Fibroblast of lung (primary cell): ENCODE measurements at regions not wholly inside any gene's neighbourhood (a gene's known extent, or its start where the extent isn't known, plus 50 kb on each side); places are given as distances from the start of the nearest gene placed in this dataset.
"Not testable (repeated sequence)": the region's sequence is repeated elsewhere in the genome, so short reads cannot be mapped to it uniquely, and the experiment has no call there.

ENCODE experiments used
- DNase-seq, 2 donors: peaks; one replicate each; pipeline versions ENCODE4 v3.0.0 to v3.0.0-alpha.2; 2010; ENCODE audit warnings: low read depth in 2 of 2
- H2AFZ ChIP-seq: 2 replicates; pipeline ENCODE4 v1.5.1; 2012; ENCODE audit warnings: low read length, control low read depth, inconsistent platforms
- H3K27ac ChIP-seq: 2 replicates; pipeline ENCODE4 v1.5.1; 2011; ENCODE audit warnings: low read length, control low read depth; ENCODE audit not compliant: insufficient read depth
- H3K27me3 ChIP-seq: 2 replicates; pipeline ENCODE4 v1.5.1; 2011; ENCODE audit warnings: mild to moderate bottlenecking, low read length; ENCODE audit not compliant: control insufficient read depth, insufficient read depth
- H3K36me3 ChIP-seq: 2 replicates; pipeline ENCODE4 v1.5.1; 2011; ENCODE audit warnings: low read length; ENCODE audit not compliant: control insufficient read depth, insufficient read depth
- H3K4me1 ChIP-seq: 2 replicates; pipeline ENCODE4 v1.5.1; 2011; ENCODE audit warnings: low read length; ENCODE audit not compliant: control insufficient read depth, insufficient read depth; ENCODE audit errors: extremely low read depth
- H3K4me2 ChIP-seq: 2 replicates; pipeline ENCODE4 v1.5.1; 2011; ENCODE audit warnings: low read length, control low read depth; ENCODE audit not compliant: insufficient read depth; ENCODE audit errors: extremely low read depth
- H3K4me3 ChIP-seq, 4 experiments: fragments of 200-600 bp in 1 of 4; sonication (generic) in 1 of 4; replicated peaks in 1 of 4; 2 replicates each; pipeline ENCODE4 v1.5.1; 2011 to 2016; ENCODE audit warnings: low read length in 4 of 4, low read depth in 3 of 4, mild to moderate bottlenecking in 3 of 4, control low read depth in 2 of 4, inconsistent platforms in 1 of 4, mixed read lengths in 1 of 4; ENCODE audit not compliant: insufficient read depth in 1 of 4; ENCODE audit errors: control extremely low read depth in 1 of 4
- H3K79me2 ChIP-seq: 2 replicates; pipeline ENCODE4 v1.5.1; 2012; ENCODE audit warnings: mild to moderate bottlenecking, low read length, inconsistent platforms; ENCODE audit not compliant: control insufficient read depth, insufficient read depth
- H3K9ac ChIP-seq: 2 replicates; pipeline ENCODE4 v1.5.1; 2011; ENCODE audit warnings: mild to moderate bottlenecking, low read length, control low read depth; ENCODE audit not compliant: insufficient read depth
- H3K9me3 ChIP-seq: 2 replicates; pipeline ENCODE4 v1.5.1; 2012; ENCODE audit warnings: low read depth, low read length; ENCODE audit not compliant: control insufficient read depth, insufficient read depth
- H4K20me1 ChIP-seq: 2 replicates; pipeline ENCODE4 v1.5.1; 2011; ENCODE audit warnings: low read length; ENCODE audit not compliant: control insufficient read depth, insufficient read depth; ENCODE audit errors: extremely low read depth
- EZH2 ChIP-seq: IDR thresholded peaks from 2 replicates; pipeline ENCODE4 v1.5.1; 2012; ENCODE audit warnings: low read length, control low read depth, mild to moderate bottlenecking; ENCODE audit errors: missing control alignments
- TF ChIP-seq, protein P1 (sequence below), 2 donors: IDR thresholded peaks in 1 of 2; conservative IDR thresholded peaks in 1 of 2; 1 replicate in 1 of 2; 2 replicates in 1 of 2; pipeline ENCODE4 v1.5.1; 2011 to 2012; ENCODE audit warnings: low read length in 2 of 2, control low read depth in 1 of 2, inconsistent platforms in 1 of 2, low read depth in 1 of 2, mild to moderate bottlenecking in 1 of 2

DNA sequence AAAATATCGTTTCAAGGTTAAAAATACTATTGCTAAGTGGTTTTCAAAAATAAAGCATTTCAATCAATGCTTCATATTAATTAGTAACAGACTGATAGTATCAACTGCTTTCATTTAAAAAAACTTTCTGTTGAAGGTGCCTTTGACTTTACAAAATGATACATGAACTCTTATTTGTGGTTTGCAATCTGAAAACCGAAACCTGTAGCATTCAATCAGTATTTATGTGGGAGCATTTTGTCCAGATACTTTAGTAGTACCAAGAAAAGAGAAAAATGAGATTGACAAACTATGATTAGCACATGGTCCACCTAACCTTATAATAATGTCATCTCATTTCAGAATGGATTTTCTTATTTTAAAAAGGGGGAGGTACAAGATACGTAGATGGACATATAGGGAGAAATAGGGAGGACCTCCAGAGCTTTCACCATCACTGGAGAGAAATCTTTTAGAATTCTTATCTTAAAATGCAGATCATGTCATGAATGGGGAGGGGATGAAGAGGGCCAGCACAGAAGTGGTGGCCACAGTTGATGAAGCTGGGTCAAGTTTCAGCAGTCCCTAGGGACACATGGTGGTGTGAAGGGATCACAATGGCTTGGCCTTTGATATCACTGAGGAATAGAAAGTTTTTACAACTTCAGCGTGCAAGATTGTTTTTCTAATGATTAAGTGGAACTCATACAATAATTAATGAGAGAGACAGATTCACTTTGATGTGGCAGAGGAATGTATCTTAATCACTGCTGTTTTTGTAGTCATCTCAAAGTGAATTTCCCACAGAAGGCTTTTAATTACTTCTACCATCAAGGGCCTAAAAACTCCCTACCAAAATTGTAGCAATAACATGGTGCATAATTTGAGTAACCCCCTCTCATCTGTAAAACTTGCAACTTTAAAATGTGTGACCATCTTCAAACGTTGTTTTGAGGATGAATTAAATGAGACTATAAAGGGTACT lies 322.3 kb upstream of the EDIL3 start:
- no peak overlapping the region for H2AFZ ChIP-seq
- H3K79me2 ChIP-seq: no peaks in the 10 kb centered on the region
- H3K27ac ChIP-seq: no peak overlapping the region
- no peaks in the 10 kb centered on the region for H3K36me3 ChIP-seq
- H3K9me3 ChIP-seq: no peaks in the 10 kb centered on the region
- no peak for DNase-seq
- H3K4me1 ChIP-seq: no peaks in the 10 kb centered on the region
- no peaks in the 10 kb centered on the region for H4K20me1 ChIP-seq
- no peak overlapping the region for H3K9ac ChIP-seq
- no peak for TF ChIP-seq EZH2
- TF ChIP-seq, protein P1, sequence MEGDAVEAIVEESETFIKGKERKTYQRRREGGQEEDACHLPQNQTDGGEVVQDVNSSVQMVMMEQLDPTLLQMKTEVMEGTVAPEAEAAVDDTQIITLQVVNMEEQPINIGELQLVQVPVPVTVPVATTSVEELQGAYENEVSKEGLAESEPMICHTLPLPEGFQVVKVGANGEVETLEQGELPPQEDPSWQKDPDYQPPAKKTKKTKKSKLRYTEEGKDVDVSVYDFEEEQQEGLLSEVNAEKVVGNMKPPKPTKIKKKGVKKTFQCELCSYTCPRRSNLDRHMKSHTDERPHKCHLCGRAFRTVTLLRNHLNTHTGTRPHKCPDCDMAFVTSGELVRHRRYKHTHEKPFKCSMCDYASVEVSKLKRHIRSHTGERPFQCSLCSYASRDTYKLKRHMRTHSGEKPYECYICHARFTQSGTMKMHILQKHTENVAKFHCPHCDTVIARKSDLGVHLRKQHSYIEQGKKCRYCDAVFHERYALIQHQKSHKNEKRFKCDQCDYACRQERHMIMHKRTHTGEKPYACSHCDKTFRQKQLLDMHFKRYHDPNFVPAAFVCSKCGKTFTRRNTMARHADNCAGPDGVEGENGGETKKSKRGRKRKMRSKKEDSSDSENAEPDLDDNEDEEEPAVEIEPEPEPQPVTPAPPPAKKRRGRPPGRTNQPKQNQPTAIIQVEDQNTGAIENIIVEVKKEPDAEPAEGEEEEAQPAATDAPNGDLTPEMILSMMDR (conservative IDR thresholded peaks at IDR 0.05 in 1 of 2, IDR thresholded peaks at IDR 0.05 in 1 of 2; ENCODE audit: low read depth in 1 of 2, low read length in 2 of 2): no peak
- no peaks in the 10 kb centered on the region for H3K27me3 ChIP-seq
- H3K4me3 ChIP-seq: no peak overlapping the region
- no peak overlapping the region for H3K4me2 ChIP-seq

GRCh38 chr5:84700545-84700944 lies 315.9 kb upstream of the EDIL3 start:
- not testable (repeated sequence) for H3K4me2 ChIP-seq, H3K9ac ChIP-seq, H3K4me1 ChIP-seq, H3K27me3 ChIP-seq, DNase-seq, H2AFZ ChIP-seq, H3K9me3 ChIP-seq, H3K27ac ChIP-seq, H3K79me2 ChIP-seq, H3K36me3 ChIP-seq, H3K4me3 ChIP-seq, H4K20me1 ChIP-seq

DNA sequence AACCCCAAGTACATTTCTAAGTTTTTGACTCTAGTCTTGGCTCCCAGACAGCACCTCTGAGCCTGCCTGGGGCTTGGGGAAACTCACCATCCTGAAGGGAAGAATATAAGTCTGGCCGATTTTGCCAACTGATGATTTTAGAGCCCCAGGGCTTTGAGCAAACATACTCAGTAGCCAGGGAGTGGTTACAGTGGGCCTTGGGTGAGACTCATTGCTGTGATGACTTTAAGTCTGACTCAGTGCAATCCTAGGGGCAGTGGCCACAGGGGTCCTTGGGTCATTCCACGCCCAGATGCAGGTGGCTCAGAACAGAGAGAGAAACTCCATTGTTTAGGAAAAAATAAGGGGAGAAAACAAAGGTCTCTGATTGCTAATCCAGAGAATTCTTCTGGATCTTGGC lies 312.0 kb upstream of the EDIL3 start:
- H3K4me2 ChIP-seq: no peak overlapping the region
- H3K79me2 ChIP-seq: no peaks in the 10 kb centered on the region
- H3K4me3 ChIP-seq: no peak overlapping the region
- H3K9me3 ChIP-seq: no peaks in the 10 kb centered on the region
- no peaks in the 10 kb centered on the region for H3K27me3 ChIP-seq
- no peaks in the 10 kb centered on the region for H3K4me1 ChIP-seq
- no peak overlapping the region for H3K27ac ChIP-seq
- no peak for TF ChIP-seq EZH2
- TF ChIP-seq, protein P1 (conservative IDR thresholded peaks at IDR 0.05 in 1 of 2, IDR thresholded peaks at IDR 0.05 in 1 of 2; ENCODE audit: low read depth in 1 of 2, low read length in 2 of 2): no peak
- H4K20me1 ChIP-seq: no peaks in the 10 kb centered on the region
- no peak overlapping the region for H2AFZ ChIP-seq
- DNase-seq: peak; percentile 4 to 75
- H3K9ac ChIP-seq: no peak overlapping the region
- H3K36me3 ChIP-seq: no peaks in the 10 kb centered on the region
